ENCODE measurements at regions not wholly inside any gene's neighbourhood (a gene's known extent, or its start where the extent isn't known, plus 50 kb on each side); places are given as distances from the start of the nearest gene placed in this dataset.

DNA sequence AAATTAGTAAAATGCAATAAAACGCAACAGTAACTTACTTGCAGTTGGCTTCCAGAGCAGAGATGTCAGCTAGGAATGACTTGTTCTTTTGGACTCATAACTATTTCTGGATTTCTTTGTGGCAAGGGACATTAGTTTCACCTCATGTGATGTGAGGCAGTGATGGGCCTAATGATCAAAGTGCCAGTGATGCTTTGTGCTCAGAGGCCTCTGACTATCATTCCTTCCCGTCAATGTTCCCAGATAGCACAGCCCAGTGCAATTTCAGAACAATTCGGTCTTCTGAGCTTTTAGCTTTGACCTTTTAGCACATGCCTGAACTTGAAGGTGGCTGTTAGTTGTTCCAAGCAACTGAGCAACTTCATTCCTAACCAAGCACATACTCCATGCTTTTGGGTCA lies 596.8 kb downstream of the TFAP2B start:
- Histone ChIP-seq H3K36me3 (ENCODE audit: low read length) (no peaks in the 10 kb centered on the region), H3K79me2 (ENCODE audit: insufficient read depth, low read length) (no peaks in the 10 kb centered on the region), H4K20me1 (ENCODE audit: low read depth, low read length) (no peaks in the 10 kb centered on the region), H3K27me3 (ENCODE audit: low read length) (no peaks in the 10 kb centered on the region), H3K4me3 (ENCODE audit: insufficient read depth, low read length, poor library complexity, severe bottlenecking) (no peak overlapping the region), H3K9ac (ENCODE audit: low read length) (no peak overlapping the region), H3K27ac (ENCODE audit: low read depth, low read length) (no peak overlapping the region), H3F3A (ENCODE audit: insufficient read depth) (no peaks in the 10 kb centered on the region), H2AFZ (ENCODE audit: low read depth, low read length, severe bottlenecking) (no peak overlapping the region), H3K9me2 (replicated peaks; ENCODE audit: insufficient read depth, low read length) (0 out of 2 replicates have a peak, but pooled peaks cover 2% of the 10 kb centered on the region), H3K9me3 (ENCODE audit: insufficient read depth, low read length) (no peaks in the 10 kb centered on the region), H3K4me2 (ENCODE audit: low read depth, low read length, poor library complexity, severe bottlenecking) (no peak overlapping the region)
- no peak for TF ChIP-seq EZH2phosphoT487 (conservative IDR thresholded peaks at IDR 0.05; ENCODE audit: low read length)
- TF ChIP-seq, protein P1, sequence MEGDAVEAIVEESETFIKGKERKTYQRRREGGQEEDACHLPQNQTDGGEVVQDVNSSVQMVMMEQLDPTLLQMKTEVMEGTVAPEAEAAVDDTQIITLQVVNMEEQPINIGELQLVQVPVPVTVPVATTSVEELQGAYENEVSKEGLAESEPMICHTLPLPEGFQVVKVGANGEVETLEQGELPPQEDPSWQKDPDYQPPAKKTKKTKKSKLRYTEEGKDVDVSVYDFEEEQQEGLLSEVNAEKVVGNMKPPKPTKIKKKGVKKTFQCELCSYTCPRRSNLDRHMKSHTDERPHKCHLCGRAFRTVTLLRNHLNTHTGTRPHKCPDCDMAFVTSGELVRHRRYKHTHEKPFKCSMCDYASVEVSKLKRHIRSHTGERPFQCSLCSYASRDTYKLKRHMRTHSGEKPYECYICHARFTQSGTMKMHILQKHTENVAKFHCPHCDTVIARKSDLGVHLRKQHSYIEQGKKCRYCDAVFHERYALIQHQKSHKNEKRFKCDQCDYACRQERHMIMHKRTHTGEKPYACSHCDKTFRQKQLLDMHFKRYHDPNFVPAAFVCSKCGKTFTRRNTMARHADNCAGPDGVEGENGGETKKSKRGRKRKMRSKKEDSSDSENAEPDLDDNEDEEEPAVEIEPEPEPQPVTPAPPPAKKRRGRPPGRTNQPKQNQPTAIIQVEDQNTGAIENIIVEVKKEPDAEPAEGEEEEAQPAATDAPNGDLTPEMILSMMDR (IDR thresholded peaks at IDR 0.05; ENCODE audit: insufficient read depth, low read length, poor library complexity, severe bottlenecking): no peak

DNA sequence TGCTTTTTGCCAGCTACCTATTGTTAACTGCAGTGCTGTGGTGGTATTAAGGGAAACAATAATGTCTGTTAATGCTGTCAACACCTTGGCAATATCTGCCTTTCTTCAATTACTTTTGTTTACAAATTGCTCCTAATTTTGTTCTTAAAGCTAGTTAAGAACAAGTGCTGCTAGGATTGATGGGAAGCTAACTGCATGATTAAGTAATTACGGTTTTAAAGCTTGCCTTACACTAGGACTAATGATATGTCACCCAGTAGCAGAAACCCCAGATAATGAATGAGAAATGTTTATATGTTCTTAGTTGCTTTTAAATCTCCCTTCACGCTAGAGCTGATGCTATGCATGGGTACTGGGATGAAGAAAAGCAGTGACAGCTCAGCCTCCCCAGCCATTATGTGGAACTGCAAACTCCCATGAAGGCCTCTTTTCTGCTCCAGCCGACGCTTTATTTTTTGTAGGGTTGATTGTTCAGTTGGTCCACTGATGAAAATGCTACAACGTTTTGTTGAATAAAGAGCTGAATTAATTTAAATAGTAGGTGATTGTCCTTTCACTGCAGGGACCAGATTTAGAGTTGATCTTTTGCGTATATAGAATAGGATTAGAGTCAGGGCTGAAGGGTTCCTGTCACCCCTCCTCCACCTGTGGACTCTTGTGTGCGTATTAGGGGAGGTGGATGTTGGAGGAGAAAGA lies 610.5 kb downstream of the TFAP2B start:
- no peaks in the 10 kb centered on the region for H4K20me1 ChIP-seq (ENCODE audit: low read depth, low read length)
- H3F3A ChIP-seq (ENCODE audit: insufficient read depth): no peaks in the 10 kb centered on the region
- no peaks in the 10 kb centered on the region for H3K36me3 ChIP-seq (ENCODE audit: low read length)
- H3K9me3 ChIP-seq (ENCODE audit: insufficient read depth, low read length): no peaks in the 10 kb centered on the region
- TF ChIP-seq, protein P1 (IDR thresholded peaks at IDR 0.05; ENCODE audit: insufficient read depth, low read length, poor library complexity, severe bottlenecking): no peak
- no peak for TF ChIP-seq EZH2phosphoT487 (conservative IDR thresholded peaks at IDR 0.05; ENCODE audit: low read length)
- no peaks in the 10 kb centered on the region for H3K79me2 ChIP-seq (ENCODE audit: insufficient read depth, low read length)
- H3K9me2 ChIP-seq (replicated peaks; ENCODE audit: insufficient read depth, low read length): no peaks in the 10 kb centered on the region
- H2AFZ ChIP-seq (ENCODE audit: low read depth, low read length, severe bottlenecking): no peak overlapping the region
- H3K4me2 ChIP-seq (ENCODE audit: low read depth, low read length, poor library complexity, severe bottlenecking): no peak overlapping the region
- H3K9ac ChIP-seq (ENCODE audit: low read length): no peak overlapping the region
- no peaks in the 10 kb centered on the region; the same call in 1 of the 2 replicates for H3K27me3 ChIP-seq (ENCODE audit: low read length)
- no peak overlapping the region for H3K27ac ChIP-seq (ENCODE audit: low read depth, low read length)
- H3K4me3 ChIP-seq (ENCODE audit: insufficient read depth, low read length, poor library complexity, severe bottlenecking): no peak overlapping the region

DNA sequence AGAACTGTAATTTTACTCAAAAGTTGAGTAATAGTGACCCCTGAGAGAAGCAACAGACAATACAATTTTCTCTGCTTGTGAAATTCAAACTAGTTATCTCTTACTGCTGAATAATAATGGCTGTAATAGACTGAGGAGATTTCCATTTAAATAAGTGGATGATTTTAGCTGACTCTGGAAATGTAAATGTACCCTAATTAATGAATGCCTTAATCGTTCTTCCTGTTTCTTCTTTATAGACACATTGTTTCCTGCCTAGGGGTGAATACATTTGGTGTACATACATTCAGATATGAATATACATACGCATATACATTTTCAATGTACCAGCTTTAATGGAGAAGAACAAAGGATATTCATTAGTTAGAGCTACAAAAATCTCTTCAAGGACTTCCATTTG lies 611.9 kb downstream of the TFAP2B start:
- Histone ChIP-seq H3K4me2 (ENCODE audit: low read depth, low read length, poor library complexity, severe bottlenecking) (no peak overlapping the region), H2AFZ (ENCODE audit: low read depth, low read length, severe bottlenecking) (no peak overlapping the region), H3K4me3 (ENCODE audit: insufficient read depth, low read length, poor library complexity, severe bottlenecking) (no peak overlapping the region), H3K9ac (ENCODE audit: low read length) (no peak overlapping the region), H4K20me1 (ENCODE audit: low read depth, low read length) (no peaks in the 10 kb centered on the region), H3K27me3 (ENCODE audit: low read length) (no peaks in the 10 kb centered on the region), H3K9me3 (ENCODE audit: insufficient read depth, low read length) (no peaks in the 10 kb centered on the region), H3F3A (ENCODE audit: insufficient read depth) (no peaks in the 10 kb centered on the region), H3K27ac (ENCODE audit: low read depth, low read length) (no peak overlapping the region), H3K79me2 (ENCODE audit: insufficient read depth, low read length) (no peaks in the 10 kb centered on the region), H3K9me2 (replicated peaks; ENCODE audit: insufficient read depth, low read length) (no peaks in the 10 kb centered on the region), H3K36me3 (ENCODE audit: low read length) (no peaks in the 10 kb centered on the region)
- TF ChIP-seq, protein P1 (IDR thresholded peaks at IDR 0.05; ENCODE audit: insufficient read depth, low read length, poor library complexity, severe bottlenecking): no peak
- TF ChIP-seq EZH2phosphoT487 (conservative IDR thresholded peaks at IDR 0.05; ENCODE audit: low read length): no peak
